ENCODE measurements at regions not wholly inside any gene's neighbourhood (a gene's known extent, or its start where the extent isn't known, plus 50 kb on each side); places are given as distances from the start of the nearest gene placed in this dataset.

GRCh38 chr10:90204131-90204955 is 503.0 kb downstream of the KIF20B start:
- Histone ChIP-seq H3K9me3 (replicated peaks in 1 of 3) (no peaks in the 10 kb centered on the region), H3K27me3 (no peaks in the 10 kb centered on the region), H3K4me3 (no peak overlapping the region), H3K4me1 (replicated peaks in 1 of 2) (no peaks in the 10 kb centered on the region), H3K27ac (no peak overlapping the region), H3K36me3 (replicated peaks in 1 of 2) (no peaks in the 10 kb centered on the region)
- DNase-seq = no peak
- intact Hi-C loops (cut with DNase I) = no loop called here
- 68 to 75% (median 69%) methylated on average over 6 of the region's 6 CpGs for WGBS, 4 donors
- TF ChIP-seq POLR2A (IDR thresholded peaks at IDR 0.05) = no peak

DNA sequence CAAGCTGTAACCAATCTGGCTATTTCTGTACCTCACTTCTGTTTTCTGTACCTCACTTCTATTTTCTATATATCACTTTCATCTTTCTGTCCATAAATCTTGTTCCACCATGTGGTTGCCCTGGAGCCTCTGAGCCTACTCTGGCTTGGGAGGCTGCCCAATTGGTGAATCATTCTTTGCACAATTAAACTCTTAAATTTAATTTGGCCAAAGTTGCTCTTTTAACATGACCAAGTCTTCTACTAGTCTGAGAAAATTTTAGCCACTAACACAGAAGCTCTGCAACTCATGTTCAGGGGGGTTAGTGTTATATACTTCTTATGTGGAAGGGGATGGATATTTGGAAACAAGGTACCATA is 503.5 kb downstream of the KIF20B start:
- Histone ChIP-seq H3K27me3 (no peaks in the 10 kb centered on the region), H3K4me3 (no peak overlapping the region), H3K4me1 (replicated peaks in 1 of 2) (no peaks in the 10 kb centered on the region), H3K27ac (no peak overlapping the region), H3K9me3 (replicated peaks in 1 of 3) (peaks cover 0 to 5% (median 0%) of the 10 kb centered on the region in 3 donors), H3K36me3 (replicated peaks in 1 of 2) (no peaks in the 10 kb centered on the region)
- DNase-seq = peak in 1 of 7 donors; percentile 6
- intact Hi-C loops (cut with DNase I) = no loop called here
- TF ChIP-seq CTCF (IDR thresholded peaks at IDR 0.05) = no peak
- no peak for TF ChIP-seq POLR2A (IDR thresholded peaks at IDR 0.05)

DNA sequence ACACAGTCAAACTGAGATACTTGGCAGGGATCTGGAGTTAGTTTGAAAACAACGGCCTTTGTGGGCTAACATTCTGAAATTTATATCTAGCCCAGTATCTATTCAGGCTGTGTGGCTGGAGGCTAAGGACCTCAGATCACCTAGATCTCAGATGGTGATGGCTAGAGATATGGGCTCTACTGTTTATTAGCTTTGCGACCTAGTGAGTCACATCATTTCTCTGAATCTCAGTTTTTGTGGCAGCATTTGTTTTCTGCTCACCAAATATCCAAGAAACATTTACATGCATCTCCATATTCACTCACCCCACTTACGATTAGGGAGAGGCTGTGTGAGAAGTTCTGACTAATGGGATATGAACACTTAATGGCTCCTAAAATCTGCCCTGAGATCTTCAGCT is 503.9 kb downstream of the KIF20B start:
- peaks cover 0 to 7% (median 0%) of the 10 kb centered on the region in 3 donors for H3K9me3 ChIP-seq (replicated peaks in 1 of 3)
- H3K36me3 ChIP-seq (replicated peaks in 1 of 2) = no peaks in the 10 kb centered on the region
- intact Hi-C loops (cut with DNase I) = no loop called here
- no peak overlapping the region for H3K4me3 ChIP-seq
- TF ChIP-seq CTCF (IDR thresholded peaks at IDR 0.05) (no peak), POLR2A (IDR thresholded peaks at IDR 0.05) (no peak)
- no peaks in the 10 kb centered on the region for H3K4me1 ChIP-seq (replicated peaks in 1 of 2)
- 79 to 89% (median 82%) methylated on average over 3 of the region's 3 CpGs for WGBS, 4 donors
- DNase-seq = no peak
- no peak overlapping the region for H3K27ac ChIP-seq
- no peaks in the 10 kb centered on the region for H3K27me3 ChIP-seq

DNA sequence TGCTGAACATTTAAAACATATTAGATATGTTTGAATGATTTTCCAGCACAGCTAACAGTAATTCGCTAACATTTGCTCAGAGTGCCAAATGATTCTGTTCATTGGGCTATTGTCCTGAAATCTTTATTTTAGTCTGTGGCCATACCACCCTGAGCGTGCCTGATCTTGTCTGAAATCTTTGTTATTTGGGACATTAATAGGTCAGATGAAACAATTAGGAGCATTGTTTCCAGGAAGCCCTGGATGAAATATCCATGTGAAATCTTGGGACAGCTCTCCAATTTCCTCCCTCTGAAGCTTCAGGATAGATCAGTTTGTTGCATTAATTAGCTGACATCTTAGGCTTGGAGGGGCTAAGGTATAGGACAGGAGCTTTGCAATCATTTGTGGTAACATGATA is 512.0 kb downstream of the KIF20B start:
- TF ChIP-seq CTCF (IDR thresholded peaks at IDR 0.05) (no peak), POLR2A (IDR thresholded peaks at IDR 0.05) (no peak)
- Histone ChIP-seq H3K4me3 (no peak overlapping the region), H3K27me3 (no peaks in the 10 kb centered on the region), H3K27ac (no peak overlapping the region), H3K4me1 (replicated peaks in 1 of 2) (no peaks in the 10 kb centered on the region), H3K9me3 (replicated peaks in 1 of 3) (peaks cover 0 to 7% (median 0%) of the 10 kb centered on the region in 3 donors), H3K36me3 (replicated peaks in 1 of 2) (no peaks in the 10 kb centered on the region)
- 64 to 79% (median 76%) methylated on average over 2 of the region's 2 CpGs for WGBS, 4 donors
- intact Hi-C loops (cut with DNase I) = no loop called here
- DNase-seq = no peak

DNA sequence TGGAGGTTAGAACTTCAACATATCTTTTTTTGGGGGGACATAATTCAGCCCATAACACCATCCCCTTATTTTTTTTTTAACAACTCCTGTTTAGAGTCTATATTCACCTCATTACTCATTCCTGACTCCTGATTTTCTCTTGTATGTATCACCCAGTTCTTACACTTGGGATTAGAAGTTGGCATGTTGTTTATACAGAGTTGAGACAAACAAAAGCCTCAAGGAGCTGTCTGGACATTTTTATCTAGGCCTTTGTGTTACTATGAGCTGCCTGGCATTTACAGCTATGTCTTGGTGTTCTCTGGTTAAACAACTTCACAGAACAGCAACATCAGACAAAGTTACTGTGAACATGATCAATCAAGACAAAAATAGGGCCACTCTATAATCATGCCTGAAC is 517.5 kb downstream of the KIF20B start:
- DNase-seq = no peak
- Histone ChIP-seq H3K4me1 (replicated peaks in 1 of 2) (no peaks in the 10 kb centered on the region), H3K4me3 (no peak overlapping the region), H3K27me3 (no peaks in the 10 kb centered on the region), H3K9me3 (replicated peaks in 1 of 3) (no peaks in the 10 kb centered on the region), H3K36me3 (replicated peaks in 1 of 2) (no peaks in the 10 kb centered on the region), H3K27ac (no peak overlapping the region)
- intact Hi-C loops (cut with DNase I) = no loop called here
- no peak for TF ChIP-seq CTCF (IDR thresholded peaks at IDR 0.05)
- no peak for TF ChIP-seq POLR2A (IDR thresholded peaks at IDR 0.05)

Data from adrenal gland (tissue), 9 donors.